ENCODE measurements at regions not wholly inside any gene's neighbourhood (a gene's known extent, or its start where the extent isn't known, plus 50 kb on each side); places are given as distances from the start of the nearest gene placed in this dataset.

DNA sequence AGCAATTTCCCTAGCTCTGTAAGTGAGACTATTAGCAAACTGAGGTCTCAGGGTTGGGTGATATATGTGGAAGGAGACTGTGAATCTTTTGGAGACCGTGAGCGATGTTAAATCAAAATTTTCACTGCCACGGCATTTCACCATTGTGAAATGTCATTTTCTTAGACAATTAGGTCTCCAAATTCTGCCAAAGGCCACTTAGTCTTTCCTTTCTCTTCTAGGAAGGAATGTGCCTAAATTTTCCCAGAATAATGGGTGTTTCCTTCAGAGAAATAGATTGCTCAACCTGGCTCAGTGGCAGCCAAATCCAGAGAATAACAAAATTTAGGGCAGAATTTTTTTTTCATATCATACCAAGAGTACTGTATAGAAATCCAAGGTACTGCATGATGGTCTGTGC, 64.5 kb upstream of the SCEL start:
- DNase-seq, result no peak
- TF ChIP-seq, protein P1, sequence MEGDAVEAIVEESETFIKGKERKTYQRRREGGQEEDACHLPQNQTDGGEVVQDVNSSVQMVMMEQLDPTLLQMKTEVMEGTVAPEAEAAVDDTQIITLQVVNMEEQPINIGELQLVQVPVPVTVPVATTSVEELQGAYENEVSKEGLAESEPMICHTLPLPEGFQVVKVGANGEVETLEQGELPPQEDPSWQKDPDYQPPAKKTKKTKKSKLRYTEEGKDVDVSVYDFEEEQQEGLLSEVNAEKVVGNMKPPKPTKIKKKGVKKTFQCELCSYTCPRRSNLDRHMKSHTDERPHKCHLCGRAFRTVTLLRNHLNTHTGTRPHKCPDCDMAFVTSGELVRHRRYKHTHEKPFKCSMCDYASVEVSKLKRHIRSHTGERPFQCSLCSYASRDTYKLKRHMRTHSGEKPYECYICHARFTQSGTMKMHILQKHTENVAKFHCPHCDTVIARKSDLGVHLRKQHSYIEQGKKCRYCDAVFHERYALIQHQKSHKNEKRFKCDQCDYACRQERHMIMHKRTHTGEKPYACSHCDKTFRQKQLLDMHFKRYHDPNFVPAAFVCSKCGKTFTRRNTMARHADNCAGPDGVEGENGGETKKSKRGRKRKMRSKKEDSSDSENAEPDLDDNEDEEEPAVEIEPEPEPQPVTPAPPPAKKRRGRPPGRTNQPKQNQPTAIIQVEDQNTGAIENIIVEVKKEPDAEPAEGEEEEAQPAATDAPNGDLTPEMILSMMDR (IDR thresholded peaks at IDR 0.05), result no peak
- Histone ChIP-seq H3K4me3 (no peak overlapping the region), H3K4me1 (no peaks in the 10 kb centered on the region), H3K9me3 (no peaks in the 10 kb centered on the region), H3K27me3 (no peaks in the 10 kb centered on the region), H3K36me3 (no peaks in the 10 kb centered on the region), H3K9ac (ENCODE audit: low read depth in 2 of 2, low read length in 2 of 2) (no peak overlapping the region), H3K27ac (no peak overlapping the region)
- intact Hi-C loops (cut with DNase I), result loop anchor here (10.0 kb wide), 1 partner anchor 136 kb away; no protein-coding TSS in a partner anchor

DNA sequence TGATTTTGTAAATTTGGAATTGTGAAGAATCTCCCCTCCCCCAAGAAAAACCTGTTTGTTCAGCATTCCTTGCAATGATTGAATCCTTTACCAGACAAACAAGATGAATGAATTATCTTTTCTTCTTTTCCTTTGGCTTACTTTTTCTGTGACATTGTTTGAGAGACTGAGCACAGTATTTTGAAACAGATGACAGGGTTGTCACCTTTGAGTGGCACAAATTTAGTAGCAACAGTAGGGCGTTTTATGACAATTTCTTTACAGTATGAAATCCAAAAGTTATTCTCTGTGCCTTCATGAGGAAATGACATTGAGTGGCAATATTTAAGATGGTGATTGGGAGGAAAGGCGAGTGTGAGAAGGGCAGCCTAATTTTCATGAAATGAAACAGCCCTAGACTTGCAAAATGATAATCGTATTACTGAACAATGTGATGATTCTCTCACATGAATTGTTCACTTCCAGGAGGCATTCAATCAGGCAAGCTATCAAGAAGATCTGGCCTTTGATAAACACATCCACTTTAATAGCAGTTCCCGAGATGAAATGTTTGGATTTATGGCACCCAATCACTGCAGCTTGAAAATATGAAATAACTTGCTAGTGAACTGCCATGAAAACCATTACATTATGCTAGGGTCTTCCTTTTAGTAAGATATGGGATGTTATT, 68.6 kb upstream of the SCEL start:
- intact Hi-C loops (cut with DNase I), result no loop called here
- TF ChIP-seq, protein P1 (IDR thresholded peaks at IDR 0.05), result no peak
- DNase-seq, result no peak
- Histone ChIP-seq H3K4me1 (no peaks in the 10 kb centered on the region), H3K27ac (no peak overlapping the region), H3K9me3 (no peaks in the 10 kb centered on the region), H3K36me3 (no peaks in the 10 kb centered on the region), H3K27me3 (no peaks in the 10 kb centered on the region), H3K4me3 (no peak overlapping the region), H3K9ac (ENCODE audit: low read depth in 2 of 2, low read length in 2 of 2) (no peak overlapping the region)

DNA sequence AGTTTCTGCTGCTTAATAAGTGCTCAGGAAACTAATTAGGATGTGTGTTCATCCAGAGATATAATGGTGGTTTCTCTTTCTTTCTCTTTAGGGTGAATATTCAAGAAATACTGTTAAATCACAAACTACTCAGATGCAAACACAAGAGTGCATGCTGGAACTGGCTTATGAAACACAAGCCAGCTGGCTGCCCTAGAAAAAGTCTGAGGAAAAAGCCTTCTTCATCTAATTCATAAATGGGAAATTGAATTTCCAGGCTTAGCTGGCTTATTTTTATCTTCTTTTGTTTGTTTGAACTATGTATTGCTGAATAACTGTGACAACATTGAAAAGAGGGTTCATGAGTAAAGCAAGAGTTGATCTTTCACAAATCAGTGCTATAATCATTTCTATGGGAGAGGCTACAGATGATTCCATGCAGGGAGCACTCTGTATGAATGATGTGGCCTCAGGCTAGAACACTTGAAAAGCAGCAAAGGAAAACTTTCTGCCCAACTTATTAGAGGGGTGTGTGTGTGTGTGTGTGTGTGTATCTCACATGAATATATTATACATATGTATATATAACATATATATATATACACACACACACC, 69.8 kb upstream of the SCEL start:
- no peak for DNase-seq
- Histone ChIP-seq H3K36me3 (no peaks in the 10 kb centered on the region), H3K4me1 (no peaks in the 10 kb centered on the region), H3K27me3 (no peaks in the 10 kb centered on the region), H3K9ac (ENCODE audit: low read depth in 2 of 2, low read length in 2 of 2) (no peak overlapping the region), H3K4me3 (no peak overlapping the region), H3K27ac (no peak overlapping the region), H3K9me3 (no peaks in the 10 kb centered on the region)
- intact Hi-C loops (cut with DNase I), result no loop called here
- TF ChIP-seq, protein P1 (IDR thresholded peaks at IDR 0.05), result no peak

DNA sequence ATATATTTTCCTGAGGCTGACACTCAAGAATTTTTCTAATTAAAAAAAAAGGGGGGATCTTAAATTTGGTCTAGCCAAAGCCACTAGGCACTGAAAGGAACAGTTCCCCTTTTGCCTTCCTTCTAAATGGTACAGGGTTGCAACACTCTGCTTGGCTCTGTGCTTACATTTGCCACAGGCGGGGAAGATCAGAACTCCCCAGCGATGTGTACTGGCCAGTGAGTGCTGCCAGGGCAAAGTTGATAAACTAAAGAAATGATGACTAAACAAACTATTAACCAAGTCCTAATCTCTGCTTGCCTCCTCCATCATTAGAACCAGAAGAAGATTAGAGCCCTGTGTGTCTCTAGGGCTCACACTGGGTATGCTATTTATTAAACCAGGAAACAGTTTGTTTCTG, 75.3 kb upstream of the SCEL start:
- no peak for DNase-seq
- H3K4me3 ChIP-seq, result no peak overlapping the region
- H3K36me3 ChIP-seq, result no peaks in the 10 kb centered on the region
- H3K27me3 ChIP-seq, result no peaks in the 10 kb centered on the region
- H3K4me1 ChIP-seq, result no peaks in the 10 kb centered on the region
- no peaks in the 10 kb centered on the region for H3K9me3 ChIP-seq
- no peak overlapping the region for H3K27ac ChIP-seq
- TF ChIP-seq, protein P1 (IDR thresholded peaks at IDR 0.05), result no peak
- intact Hi-C loops (cut with DNase I), result no loop called here
- no peak overlapping the region for H3K9ac ChIP-seq (ENCODE audit: low read depth in 2 of 2, low read length in 2 of 2)

DNA sequence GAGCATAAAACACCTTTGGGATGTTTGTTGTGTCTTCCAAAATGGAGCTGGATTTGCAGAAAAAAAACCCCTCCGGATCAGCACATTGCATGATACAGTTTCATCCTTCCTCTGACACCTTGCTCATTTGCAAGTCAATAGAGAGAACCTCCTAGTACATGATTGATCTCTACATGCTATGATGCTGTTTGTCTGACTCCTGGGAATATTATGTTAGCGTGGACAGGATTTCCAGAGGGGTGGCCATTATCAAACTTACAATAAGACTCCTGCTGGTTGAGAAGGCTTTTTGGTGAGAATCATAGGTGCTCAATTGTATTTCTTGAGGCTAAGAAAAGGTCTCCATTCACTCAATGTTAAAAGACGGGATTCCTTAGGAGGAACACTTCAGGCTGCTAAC, 75.9 kb upstream of the SCEL start:
- no peak overlapping the region for H3K27ac ChIP-seq
- no peak for DNase-seq
- H3K27me3 ChIP-seq, result no peaks in the 10 kb centered on the region
- H3K36me3 ChIP-seq, result no peaks in the 10 kb centered on the region
- intact Hi-C loops (cut with DNase I), result no loop called here
- no peaks in the 10 kb centered on the region for H3K4me1 ChIP-seq
- H3K9ac ChIP-seq (ENCODE audit: low read depth in 2 of 2, low read length in 2 of 2), result no peak overlapping the region
- H3K4me3 ChIP-seq, result no peak overlapping the region
- TF ChIP-seq, protein P1 (IDR thresholded peaks at IDR 0.05), result no peak
- no peaks in the 10 kb centered on the region for H3K9me3 ChIP-seq
